Stomach (tissue), 4 donors: ENCODE measurements at regions not wholly inside any gene's neighbourhood (a gene's known extent, or its start where the extent isn't known, plus 50 kb on each side); places are given as distances from the start of the nearest gene placed in this dataset.

Experiments
- CTCF ChIP-seq, 7 experiments: fragments of 450-650 bp in 4 of 7; fragments of 200-600 bp in 3 of 7; sonication (generic) in 3 of 7; IDR thresholded peaks; one replicate each; pipeline ENCODE4 v1.5.1; 2016 to 2019; ENCODE audit warnings: antibody characterized with exemption in 7 of 7, control low read depth in 2 of 7, mild to moderate bottlenecking in 1 of 7
- EP300 ChIP-seq: sonication (generic); formaldehyde crosslinking; IDR thresholded peaks from one replicate; pipeline ENCODE4 v1.6.1; 2017; ENCODE audit warnings: antibody characterized with exemption
- POLR2A ChIP-seq, 4 donors: fragments of 450-650 bp; IDR thresholded peaks; one replicate each; pipeline ENCODE4 v1.6.1; 2016; ENCODE audit warnings: antibody characterized with exemption in 4 of 4, control low read depth in 2 of 4, mild to moderate bottlenecking in 1 of 4, moderate library complexity in 1 of 4
- POLR2AphosphoS5 ChIP-seq, 3 donors: sonication (generic); formaldehyde crosslinking; IDR thresholded peaks; one replicate each; pipeline ENCODE4 v1.6.1; 2016; ENCODE audit warnings: antibody characterized with exemption in 3 of 3

DNA sequence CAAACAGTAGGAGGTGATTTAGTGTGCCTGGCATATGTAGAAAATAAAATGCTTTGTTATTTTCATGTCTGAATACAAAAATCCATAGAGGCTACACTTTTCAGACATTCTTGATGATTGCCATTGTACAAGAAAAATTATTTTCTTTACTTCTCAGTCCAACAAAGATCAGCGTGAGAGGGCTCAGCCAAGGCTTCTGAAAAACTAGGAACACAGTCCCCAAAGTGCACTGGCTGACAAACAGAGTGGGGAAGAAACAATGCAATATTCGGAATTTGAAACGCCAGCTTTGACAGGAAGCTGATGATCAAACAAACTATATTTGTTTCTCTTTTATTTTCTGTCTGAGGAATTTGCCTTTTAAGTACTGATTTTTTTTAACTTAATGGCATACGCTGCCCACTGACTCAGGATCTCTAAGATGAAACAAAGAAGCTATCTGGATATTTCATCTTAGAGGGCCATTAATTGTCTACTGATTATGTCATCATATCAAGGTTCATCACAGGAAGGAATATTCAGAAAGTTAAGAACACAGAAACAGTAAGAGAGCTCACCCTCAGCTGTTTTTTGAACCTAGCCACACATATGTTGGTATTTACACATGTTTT lies 197.0 kb upstream of the INHBA start:
- TF ChIP-seq CTCF (IDR thresholded peaks at IDR 0.05) = no peak
- no peak for TF ChIP-seq EP300
- TF ChIP-seq POLR2AphosphoS5 (IDR thresholded peaks at IDR 0.05) = no peak
- TF ChIP-seq POLR2A (IDR thresholded peaks at IDR 0.05) = no peak
